ENCODE measurements at regions not wholly inside any gene's neighbourhood (a gene's known extent, or its start where the extent isn't known, plus 50 kb on each side); places are given as distances from the start of the nearest gene placed in this dataset.

GRCh38 chr21:27206368-27206982 lies 239.6 kb upstream of the ADAMTS5 start:
- intact Hi-C loops (cut with micrococcal nuclease): no loop called here
- TF ChIP-seq POLR2A (IDR thresholded peaks at IDR 0.05; ENCODE audit: low read depth, low read length): no peak
- no peak for TF ChIP-seq FOS (IDR thresholded peaks at IDR 0.05; ENCODE audit: borderline replicate concordance, insufficient read depth, low read length)
- no peak for TF ChIP-seq GATA2 (IDR thresholded peaks at IDR 0.05; ENCODE audit: insufficient read depth, insufficient read length, low read depth, low read length)
- TF ChIP-seq MAX (IDR thresholded peaks at IDR 0.05; ENCODE audit: insufficient read depth, insufficient read length): no peak
- TF ChIP-seq EZH2 (IDR thresholded peaks at IDR 0.05; ENCODE audit: borderline replicate concordance, low read depth, low read length, severe bottlenecking): no peak
- TF ChIP-seq MYC (IDR thresholded peaks at IDR 0.05; ENCODE audit: low read depth, low read length): no peak
- TF ChIP-seq POLR2AphosphoS5 (IDR thresholded peaks at IDR 0.05; ENCODE audit: insufficient read depth, low read depth, low read length): no peak
- no peak for TF ChIP-seq JUN (IDR thresholded peaks at IDR 0.05; ENCODE audit: borderline replicate concordance, insufficient read depth, insufficient read length, low read depth)
- TF ChIP-seq CTCF (IDR thresholded peaks at IDR 0.05; ENCODE audit: extremely low read depth in 1 of 2, insufficient read depth in 1 of 2, low read depth in 1 of 2, low read length in 2 of 2): no peak
- Histone ChIP-seq H3K27me3 (ENCODE audit: control insufficient read depth in 2 of 2, insufficient read depth in 2 of 2, low read length in 2 of 2) (no peaks in the 10 kb centered on the region), H3K79me2 (ENCODE audit: control insufficient read depth, insufficient read depth, low read length) (no peaks in the 10 kb centered on the region), H3K4me1 (ENCODE audit: control insufficient read depth, extremely low read depth, insufficient read depth, low read length) (no peaks in the 10 kb centered on the region), H2AFZ (ENCODE audit: low read depth, low read length) (no peak overlapping the region), H3K9ac (replicated peaks; ENCODE audit: extremely low read depth, insufficient read depth, low read length) (no peak overlapping the region), H3K4me2 (ENCODE audit: insufficient read depth, low read length) (no peak overlapping the region), H3K9me3 (replicated peaks; ENCODE audit: control insufficient read depth, insufficient read depth, low read length) (no peaks in the 10 kb centered on the region), H3K27ac (ENCODE audit: insufficient read depth, low read depth, low read length) (no peak overlapping the region), H3K9me1 (replicated peaks; ENCODE audit: control insufficient read depth, extremely low read depth, insufficient read depth, low read length) (no peaks in the 10 kb centered on the region), H3K36me3 (ENCODE audit: control insufficient read depth in 2 of 2, extremely low read depth in 1 of 2, insufficient read depth in 2 of 2, low read length in 2 of 2) (no peaks in the 10 kb centered on the region), H4K20me1 (replicated peaks; ENCODE audit: control insufficient read depth, extremely low read depth, insufficient read depth, low read length) (no peaks in the 10 kb centered on the region), H3K4me3 (replicated peaks in 1 of 3; ENCODE audit: insufficient read depth in 1 of 3, low read depth in 1 of 3, low read length in 3 of 3) (no peak overlapping the region)
- DNase-seq (ENCODE audit: low read depth, low spot score) (no peak), FAIRE-seq (no peak)
- ChIA-PET CTCF (no interaction called here), POLR2A (no interaction called here)
- dilution Hi-C loops (cut with MboI; ENCODE audit: extremely low pct_ligation_motif_present, low sequenced_read_pairs): no loop called here
- BruUV-seq (replicated peaks): no TSS peak
